Effector memory CD8-positive, alpha-beta T cell (primary cell): ENCODE measurements at regions not wholly inside any gene's neighbourhood (a gene's known extent, or its start where the extent isn't known, plus 50 kb on each side); places are given as distances from the start of the nearest gene placed in this dataset.
"Not testable (repeated sequence)": the region's sequence is repeated elsewhere in the genome, so short reads cannot be mapped to it uniquely, and the experiment has no call there.

Experiments used
- ATAC-seq: fragments of 150-1000 bp; cut with Tn5 transposase; replicated peaks from 2 replicates; pipeline ENCODE4 v1.10.0; 2021; ENCODE audit warnings: mild to moderate bottlenecking, moderate library complexity
- DNase-seq, 3 experiments: peaks; one replicate each; pipeline ENCODE4 v3.0.0; 2021
- H3K27ac Mint-ChIP-seq, 2 donors: one replicate each; pipeline ENCODE4 v1.8.0; 2022; ENCODE audit warnings: mild to moderate bottlenecking in 2 of 2, mixed read lengths in 2 of 2, moderate library complexity in 2 of 2
- H3K27me3 Mint-ChIP-seq, 2 donors: one replicate each; pipeline ENCODE4 v1.8.0; 2022; ENCODE audit warnings: mixed read lengths in 2 of 2
- H3K36me3 Mint-ChIP-seq: one replicate; pipeline ENCODE4 v1.8.0; 2022; ENCODE audit warnings: mild to moderate bottlenecking, moderate library complexity, mixed read lengths; ENCODE audit not compliant: insufficient read depth
- H3K4me1 Mint-ChIP-seq, 2 donors: one replicate each; pipeline ENCODE4 v1.8.0; 2022; ENCODE audit warnings: low read depth in 2 of 2, mixed read lengths in 2 of 2
- H3K4me3 Mint-ChIP-seq, 2 donors: one replicate each; pipeline ENCODE4 v1.8.0; 2022; ENCODE audit warnings: mild to moderate bottlenecking in 2 of 2, mixed read lengths in 2 of 2, moderate library complexity in 2 of 2
- H3K9me3 Mint-ChIP-seq, 2 donors: one replicate each; pipeline ENCODE4 v1.8.0; 2022; ENCODE audit warnings: mixed read lengths in 2 of 2

- DNase-seq (no peak), ATAC-seq (no peak)
- H3K27me3 Mint-ChIP-seq: no peaks in the 10 kb centered on the region
- no peaks in the 10 kb centered on the region for H3K4me1 Mint-ChIP-seq
- H3K9me3 Mint-ChIP-seq: peaks cover 7 to 8% of the 10 kb centered on the region in 2 donors
- no peak overlapping the region for H3K4me3 Mint-ChIP-seq
- no peak overlapping the region for H3K27ac Mint-ChIP-seq
- H3K36me3 Mint-ChIP-seq: no peaks in the 10 kb centered on the region
Observed at GRCh38 chr12:58654021-58654420, 266.3 kb downstream of the LRIG3 start.

- Mint-ChIP-seq H3K36me3 (no peaks in the 10 kb centered on the region), H3K4me3 (no peak overlapping the region), H3K27ac (no peak overlapping the region), H3K9me3 (peaks cover 7 to 8% of the 10 kb centered on the region in 2 donors), H3K4me1 (no peaks in the 10 kb centered on the region), H3K27me3 (no peaks in the 10 kb centered on the region)
- ATAC-seq (no peak), DNase-seq (no peak)
Observed at GRCh38 chr12:58655375-58655774, 264.9 kb downstream of the LRIG3 start.

- no peak for ATAC-seq
- DNase-seq: no peak
- Mint-ChIP-seq H3K9me3 (peaks cover 7 to 9% of the 10 kb centered on the region in 2 donors), H3K36me3 (no peaks in the 10 kb centered on the region), H3K4me1 (no peaks in the 10 kb centered on the region), H3K4me3 (no peak overlapping the region), H3K27me3 (no peaks in the 10 kb centered on the region), H3K27ac (no peak overlapping the region)
Observed at GRCh38 chr12:58656254-58657009, 263.9 kb downstream of the LRIG3 start.

DNA sequence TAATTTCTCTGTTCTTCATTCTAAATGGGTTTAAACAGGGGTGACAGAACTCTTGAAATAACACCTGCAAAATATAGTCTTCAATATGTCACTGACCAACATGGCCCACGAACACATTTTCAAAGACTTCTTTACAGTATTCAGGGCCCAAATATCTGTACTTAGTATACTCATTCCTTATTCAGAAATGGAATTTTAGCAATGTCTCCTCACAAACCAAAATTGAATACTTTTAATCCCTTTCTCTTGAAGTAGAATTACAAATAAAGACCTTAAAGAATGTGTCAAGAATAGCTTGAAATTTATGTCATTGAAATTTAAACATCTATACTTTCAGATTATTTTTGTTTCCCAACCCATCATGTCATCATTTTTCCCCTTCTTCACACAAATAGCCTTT is 263.1 kb downstream of the LRIG3 start:
- Mint-ChIP-seq H3K9me3 (peaks cover 7 to 13% of the 10 kb centered on the region in 2 donors), H3K4me1 (no peaks in the 10 kb centered on the region), H3K27me3 (no peaks in the 10 kb centered on the region), H3K4me3 (no peak overlapping the region), H3K36me3 (no peaks in the 10 kb centered on the region), H3K27ac (no peak overlapping the region)
- no peak for DNase-seq
- no peak for ATAC-seq

DNA sequence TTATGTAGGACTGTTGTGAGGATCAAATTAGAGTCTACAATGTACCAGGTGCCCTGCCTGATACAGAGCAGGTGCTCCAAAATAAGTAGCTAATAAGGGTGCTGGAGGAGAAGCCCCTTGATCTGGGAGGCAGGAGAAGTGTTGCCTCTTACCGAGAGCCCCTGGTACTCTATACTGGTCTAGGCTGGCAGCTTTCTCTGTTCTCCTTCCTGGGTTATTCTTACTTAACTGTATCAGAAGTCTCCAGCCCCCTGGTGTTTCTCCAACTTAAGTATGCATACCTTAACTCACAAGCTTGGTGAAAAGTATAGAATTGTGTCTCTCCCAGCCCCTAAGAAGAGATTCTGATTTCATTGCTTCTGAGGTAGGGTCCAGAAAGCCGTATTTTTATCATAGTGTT is 254.9 kb downstream of the LRIG3 start:
- no peak for ATAC-seq
- Mint-ChIP-seq H3K9me3 (peaks cover 0 to 8% of the 10 kb centered on the region in 2 donors), H3K4me3 (no peak overlapping the region)

GRCh38 chr12:58668233-58668632 is 252.1 kb downstream of the LRIG3 start:
- DNase-seq (no peak), ATAC-seq (no peak)
- Mint-ChIP-seq H3K27ac (no peak overlapping the region), H3K4me3 (no peak overlapping the region), H3K36me3 (no peaks in the 10 kb centered on the region), H3K27me3 (no peaks in the 10 kb centered on the region), H3K4me1 (no peaks in the 10 kb centered on the region), H3K9me3 (peaks cover 0 to 5% of the 10 kb centered on the region in 2 donors)

More for the DNA sequence above, 254.9 kb downstream of the LRIG3 start:
- Mint-ChIP-seq H3K36me3 (no peaks in the 10 kb centered on the region), H3K4me1 (no peaks in the 10 kb centered on the region), H3K27ac (no peak overlapping the region), H3K27me3 (no peaks in the 10 kb centered on the region)
- DNase-seq: no peak

GRCh38 chr12:58668871-58669270 is 251.4 kb downstream of the LRIG3 start:
- no peaks in the 10 kb centered on the region for H3K27me3 Mint-ChIP-seq
- H3K4me3 Mint-ChIP-seq: no peak overlapping the region
- no peaks in the 10 kb centered on the region for H3K4me1 Mint-ChIP-seq
- H3K36me3 Mint-ChIP-seq: no peaks in the 10 kb centered on the region
- no peak overlapping the region for H3K27ac Mint-ChIP-seq
- DNase-seq: no peak
- ATAC-seq: no peak
- H3K9me3 Mint-ChIP-seq: peaks cover 0 to 5% of the 10 kb centered on the region in 2 donors

DNA sequence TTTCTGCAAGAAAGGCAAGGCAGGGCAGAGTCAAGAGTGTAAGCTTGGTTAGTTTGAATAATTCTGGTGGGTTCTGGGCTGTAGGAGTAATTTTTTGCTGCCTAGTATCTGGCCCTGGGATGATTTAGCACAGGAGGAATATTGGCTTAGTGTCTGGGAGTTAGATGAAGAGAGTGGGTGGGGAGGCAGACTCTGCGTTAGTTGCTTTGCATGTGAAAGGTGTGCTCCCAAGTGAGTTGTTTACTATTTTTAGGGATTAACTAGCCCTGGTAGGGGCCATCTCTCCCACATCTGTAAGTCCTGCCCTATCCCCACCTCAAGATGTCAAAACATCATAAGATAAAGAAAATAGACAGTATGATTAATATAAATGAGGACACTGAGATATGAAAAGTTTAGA is 249.7 kb downstream of the LRIG3 start:
- H3K4me1 Mint-ChIP-seq: no peaks in the 10 kb centered on the region
- H3K27me3 Mint-ChIP-seq: no peaks in the 10 kb centered on the region
- DNase-seq: no peak
- peaks cover 0 to 7% of the 10 kb centered on the region in 2 donors for H3K9me3 Mint-ChIP-seq
- no peaks in the 10 kb centered on the region for H3K36me3 Mint-ChIP-seq
- no peak overlapping the region for H3K27ac Mint-ChIP-seq
- no peak for ATAC-seq
- no peak overlapping the region for H3K4me3 Mint-ChIP-seq

- Mint-ChIP-seq H3K27ac (no peak overlapping the region), H3K9me3 (peaks cover 0 to 10% of the 10 kb centered on the region in 2 donors), H3K4me1 (no peaks in the 10 kb centered on the region), H3K36me3 (no peaks in the 10 kb centered on the region), H3K27me3 (no peaks in the 10 kb centered on the region), H3K4me3 (no peak overlapping the region)
- no peak for ATAC-seq
- DNase-seq: no peak
Observed at GRCh38 chr12:58671196-58671595, 249.1 kb downstream of the LRIG3 start.

- DNase-seq (no peak), ATAC-seq (no peak)
- peaks cover under 1 to 9% of the 10 kb centered on the region in 2 donors for H3K9me3 Mint-ChIP-seq
Observed at GRCh38 chr12:58673021-58673420, 247.3 kb downstream of the LRIG3 start.

DNA sequence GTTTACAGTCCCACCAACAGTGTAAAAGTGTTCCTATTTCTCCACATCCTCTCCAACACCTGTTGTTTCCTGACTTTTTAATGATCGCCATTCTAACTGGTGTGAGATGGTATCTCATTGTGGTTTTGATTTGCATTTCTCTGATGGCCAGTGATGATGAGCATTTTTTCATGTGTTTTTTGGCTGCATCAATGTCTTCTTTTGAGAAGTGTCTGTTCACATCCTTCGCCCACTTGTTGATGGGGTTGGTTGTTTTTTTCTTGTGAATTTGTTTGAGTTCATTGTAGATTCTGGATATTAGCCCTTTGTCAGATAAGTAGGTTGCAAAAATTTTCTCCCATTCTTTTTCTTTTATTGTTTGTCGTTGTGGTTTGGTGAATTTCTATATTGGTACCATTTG is 242.5 kb downstream of the LRIG3 start:
- H3K4me1 Mint-ChIP-seq, H3K4me3 Mint-ChIP-seq: not testable (repeated sequence)

More at GRCh38 chr12:58673021-58673420, 247.3 kb downstream of the LRIG3 start:
- Mint-ChIP-seq H3K27ac (no peak overlapping the region), H3K4me3 (no peak overlapping the region), H3K4me1 (no peaks in the 10 kb centered on the region), H3K36me3 (no peaks in the 10 kb centered on the region), H3K27me3 (no peaks in the 10 kb centered on the region)

GRCh38 chr12:58678753-58679152 is 241.6 kb downstream of the LRIG3 start:
- no peak overlapping the region for H3K4me3 Mint-ChIP-seq
- DNase-seq: no peak
- H3K36me3 Mint-ChIP-seq: no peaks in the 10 kb centered on the region
- H3K27ac Mint-ChIP-seq: no peak overlapping the region
- no peaks in the 10 kb centered on the region for H3K27me3 Mint-ChIP-seq
- peaks cover 18 to 19% of the 10 kb centered on the region in 2 donors for H3K9me3 Mint-ChIP-seq
- no peaks in the 10 kb centered on the region for H3K4me1 Mint-ChIP-seq
- no peak for ATAC-seq

More for the DNA sequence above, 242.5 kb downstream of the LRIG3 start:
- not testable (repeated sequence) for H3K27me3 Mint-ChIP-seq, ATAC-seq, DNase-seq, H3K27ac Mint-ChIP-seq, H3K36me3 Mint-ChIP-seq
- H3K9me3 Mint-ChIP-seq: peaks cover 18 to 19% of the 10 kb centered on the region in 2 donors

DNA sequence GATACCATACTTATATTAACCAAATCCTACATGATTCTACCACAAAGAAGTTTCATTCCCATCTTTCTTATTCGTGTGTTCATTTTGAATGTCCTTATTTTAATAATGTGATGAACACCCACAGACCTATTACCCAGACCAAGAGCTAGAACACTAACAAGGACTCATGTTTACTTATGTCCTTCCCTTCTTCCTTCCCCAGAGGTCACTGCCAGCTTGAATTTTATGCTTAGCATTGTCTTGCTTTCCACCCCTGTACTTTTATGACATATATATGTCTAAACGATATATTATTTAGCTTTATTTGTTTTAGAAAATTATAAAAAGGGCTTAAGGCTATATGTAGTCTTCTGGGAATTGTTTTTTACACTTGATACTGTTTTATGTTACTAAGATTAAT is 238.6 kb downstream of the LRIG3 start:
- ATAC-seq: no peak
- Mint-ChIP-seq H3K27me3 (no peaks in the 10 kb centered on the region), H3K4me3 (no peak overlapping the region), H3K36me3 (no peaks in the 10 kb centered on the region), H3K27ac (no peak overlapping the region), H3K9me3 (peaks cover 12 to 19% of the 10 kb centered on the region in 2 donors), H3K4me1 (no peaks in the 10 kb centered on the region)
- DNase-seq: no peak

DNA sequence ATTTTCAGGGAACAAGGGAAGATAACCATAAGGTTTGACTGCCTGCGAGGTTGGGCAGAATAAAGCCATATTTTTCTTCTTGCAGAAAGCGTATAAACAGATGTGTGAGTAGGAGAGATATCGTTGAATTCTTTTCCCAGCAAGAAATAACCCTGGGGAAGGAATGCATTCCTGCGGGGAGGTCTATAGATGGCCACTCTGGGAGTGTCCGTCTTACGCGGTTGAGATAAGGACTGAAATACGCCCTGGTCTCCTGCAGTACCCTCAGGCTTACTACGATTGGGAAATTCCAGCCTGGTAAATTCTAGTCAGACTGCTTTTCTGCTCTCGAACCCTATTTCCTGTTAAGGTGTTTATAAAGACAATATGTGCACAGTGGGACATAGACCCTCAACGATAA is 225.0 kb downstream of the LRIG3 start:
- Mint-ChIP-seq H3K36me3 (no peaks in the 10 kb centered on the region), H3K4me1 (no peaks in the 10 kb centered on the region), H3K27ac (no peak overlapping the region), H3K4me3 (no peak overlapping the region), H3K9me3 (peaks cover 7 to 11% of the 10 kb centered on the region in 2 donors), H3K27me3 (no peaks in the 10 kb centered on the region)
- DNase-seq (no peak), ATAC-seq (no peak)
